ENCODE measurements at regions not wholly inside any gene's neighbourhood (a gene's known extent, or its start where the extent isn't known, plus 50 kb on each side); places are given as distances from the start of the nearest gene placed in this dataset.

- DNase-seq (ENCODE audit: low spot score): no peak
Observed at GRCh38 chr5:167944121-167944852, 347.2 kb upstream of the WWC1 start.

GRCh38 chr5:167945542-167946384, 345.7 kb upstream of the WWC1 start:
- DNase-seq (ENCODE audit: low spot score): no peak

GRCh38 chr5:167947306-167947705, 344.1 kb upstream of the WWC1 start:
- DNase-seq (ENCODE audit: low spot score): no peak

GRCh38 chr5:167948251-167948650, 343.2 kb upstream of the WWC1 start:
- no peak for DNase-seq (ENCODE audit: low spot score)

- no peak for DNase-seq (ENCODE audit: low spot score)
Observed at GRCh38 chr5:167949435-167949834, 342.0 kb upstream of the WWC1 start.

- no peak for DNase-seq (ENCODE audit: low spot score)
Observed at GRCh38 chr5:167950126-167950721, 341.2 kb upstream of the WWC1 start.

GRCh38 chr5:167951116-167951515, 340.3 kb upstream of the WWC1 start:
- no peak for DNase-seq (ENCODE audit: low spot score)

GRCh38 chr5:167952278-167952995, 339.0 kb upstream of the WWC1 start:
- no peak for DNase-seq (ENCODE audit: low spot score)

GRCh38 chr5:167953151-167953798, 338.2 kb upstream of the WWC1 start:
- DNase-seq (ENCODE audit: low spot score): no peak

- no peak for DNase-seq (ENCODE audit: low spot score)
Observed at GRCh38 chr5:167961731-167962130, 329.7 kb upstream of the WWC1 start.

GRCh38 chr5:167964529-167964928, 326.9 kb upstream of the WWC1 start:
- no peak for DNase-seq (ENCODE audit: low spot score)

- DNase-seq (ENCODE audit: low spot score): no peak
Observed at GRCh38 chr5:167965710-167966109, 325.7 kb upstream of the WWC1 start.

GRCh38 chr5:167966979-167967378, 324.5 kb upstream of the WWC1 start:
- DNase-seq (ENCODE audit: low spot score): no peak

- DNase-seq (ENCODE audit: low spot score): no peak
Observed at GRCh38 chr5:167967494-167968177, 323.8 kb upstream of the WWC1 start.

- DNase-seq (ENCODE audit: low spot score): no peak
Observed at GRCh38 chr5:167968837-167969236, 322.6 kb upstream of the WWC1 start.

- no peak for DNase-seq (ENCODE audit: low spot score)
Observed at GRCh38 chr5:167969998-167970397, 321.4 kb upstream of the WWC1 start.

GRCh38 chr5:167971706-167972105, 319.7 kb upstream of the WWC1 start:
- no peak for DNase-seq (ENCODE audit: low spot score)

- no peak for DNase-seq (ENCODE audit: low spot score)
Observed at GRCh38 chr5:167973126-167973525, 318.3 kb upstream of the WWC1 start.

- DNase-seq (ENCODE audit: low spot score): no peak
Observed at GRCh38 chr5:167984951-167985350, 306.5 kb upstream of the WWC1 start.

- no peak for DNase-seq (ENCODE audit: low spot score)
Observed at GRCh38 chr5:167985373-167985772, 306.1 kb upstream of the WWC1 start.

Measured in COLO829 (cell line).